ENCODE measurements at regions not wholly inside any gene's neighbourhood (a gene's known extent, or its start where the extent isn't known, plus 50 kb on each side); places are given as distances from the start of the nearest gene placed in this dataset.

DNA sequence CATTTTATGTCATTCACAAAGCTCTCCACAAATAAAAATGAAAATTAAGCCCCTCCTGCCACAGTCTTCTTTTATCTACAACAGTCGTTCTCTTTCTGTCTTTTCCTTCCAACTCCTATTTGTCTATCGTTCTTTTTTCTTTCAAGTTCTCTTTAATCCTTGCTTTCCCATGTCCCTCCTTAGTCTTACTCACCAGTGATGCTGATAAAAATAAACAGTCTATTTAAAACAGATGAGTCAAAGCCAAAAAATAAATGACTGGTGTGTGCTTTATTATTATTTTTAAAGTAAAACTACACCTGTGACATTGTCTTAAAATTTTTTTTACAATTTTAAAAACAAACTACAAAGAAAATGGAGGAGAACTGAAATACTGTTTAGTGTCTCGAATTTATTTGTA lies 137.1 kb upstream of the TMEM161B start:
- Histone ChIP-seq H3K27ac (no peak overlapping the region), H3K4me3 (no peak overlapping the region), H3K9me3 (no peaks in the 10 kb centered on the region), H3K27me3 (no peaks in the 10 kb centered on the region), H3K4me1 (no peaks in the 10 kb centered on the region), H3K36me3 (no peaks in the 10 kb centered on the region)
- TF ChIP-seq EP300 (IDR thresholded peaks at IDR 0.05; ENCODE audit: low read depth): no peak
- TF ChIP-seq CTCF (IDR thresholded peaks at IDR 0.05): no peak
- TF ChIP-seq POLR2AphosphoS5 (IDR thresholded peaks at IDR 0.05): no peak
- TF ChIP-seq POLR2A (IDR thresholded peaks at IDR 0.05): no peak
- intact Hi-C loops (cut with DNase I; ENCODE audit: low total_unique reads) (no loop called here), in situ Hi-C loops (cut with MboI; ENCODE audit: low pct_ligation_motif_present in 1 of 4, low pct_unique_long_range_greater_than_20kb in 1 of 4, low sequenced_read_pairs in 3 of 4) (no loop called here)
- WGBS, 2 donors (ENCODE audit: low coverage in 1 of 2): 73 to 80% methylated on average over 3 of the region's 3 CpGs
- DNase-seq: no peak

GRCh38 chr5:88404405-88404804 lies 135.8 kb upstream of the TMEM161B start:
- no peak overlapping the region for H3K4me3 ChIP-seq
- no peak for DNase-seq
- 76 to 86% methylated on average over 2 of the region's 2 CpGs for WGBS, 2 donors (ENCODE audit: low coverage in 1 of 2)
- in situ Hi-C loops (cut with MboI; ENCODE audit: low pct_ligation_motif_present in 1 of 4, low pct_unique_long_range_greater_than_20kb in 1 of 4, low sequenced_read_pairs in 3 of 4) (no loop called here), intact Hi-C loops (cut with DNase I; ENCODE audit: low total_unique reads) (no loop called here)
- no peaks in the 10 kb centered on the region for H3K36me3 ChIP-seq
- no peaks in the 10 kb centered on the region for H3K4me1 ChIP-seq
- no peaks in the 10 kb centered on the region for H3K9me3 ChIP-seq
- H3K27ac ChIP-seq: no peak overlapping the region
- no peak for TF ChIP-seq POLR2A (IDR thresholded peaks at IDR 0.05)
- no peak for TF ChIP-seq CTCF (IDR thresholded peaks at IDR 0.05)
- no peak for TF ChIP-seq POLR2AphosphoS5 (IDR thresholded peaks at IDR 0.05)
- TF ChIP-seq EP300 (IDR thresholded peaks at IDR 0.05; ENCODE audit: low read depth): no peak
- no peaks in the 10 kb centered on the region for H3K27me3 ChIP-seq

- intact Hi-C loops (cut with DNase I; ENCODE audit: low total_unique reads): no loop called here
- Histone ChIP-seq H3K9me3 (no peaks in the 10 kb centered on the region), H3K27ac (no peak overlapping the region), H3K36me3 (no peaks in the 10 kb centered on the region), H3K27me3 (no peaks in the 10 kb centered on the region), H3K4me3 (no peak overlapping the region), H3K4me1 (no peaks in the 10 kb centered on the region)
- TF ChIP-seq POLR2A (IDR thresholded peaks at IDR 0.05): no peak
- TF ChIP-seq EP300 (IDR thresholded peaks at IDR 0.05; ENCODE audit: low read depth): no peak
- TF ChIP-seq POLR2AphosphoS5 (IDR thresholded peaks at IDR 0.05): no peak
- no peak for TF ChIP-seq CTCF (IDR thresholded peaks at IDR 0.05)
- DNase-seq: no peak
- WGBS, 2 donors (ENCODE audit: low coverage in 1 of 2): 55 to 70% methylated on average over 4 of the region's 4 CpGs
- in situ Hi-C loops (cut with MboI; ENCODE audit: low pct_ligation_motif_present in 1 of 4, low pct_unique_long_range_greater_than_20kb in 1 of 4, low sequenced_read_pairs in 3 of 4): no loop called here
Measured at GRCh38 chr5:88401686-88402085, 133.0 kb upstream of the TMEM161B start.

GRCh38 chr5:88401228-88401627 lies 132.6 kb upstream of the TMEM161B start:
- intact Hi-C loops (cut with DNase I; ENCODE audit: low total_unique reads): no loop called here
- TF ChIP-seq POLR2A (IDR thresholded peaks at IDR 0.05) (no peak), CTCF (IDR thresholded peaks at IDR 0.05) (no peak), POLR2AphosphoS5 (IDR thresholded peaks at IDR 0.05) (no peak), EP300 (IDR thresholded peaks at IDR 0.05; ENCODE audit: low read depth) (no peak)
- H3K4me3 ChIP-seq: no peak overlapping the region
- in situ Hi-C loops (cut with MboI; ENCODE audit: low pct_ligation_motif_present in 1 of 4, low pct_unique_long_range_greater_than_20kb in 1 of 4, low sequenced_read_pairs in 3 of 4): no loop called here
- H3K36me3 ChIP-seq: no peaks in the 10 kb centered on the region
- H3K4me1 ChIP-seq: no peaks in the 10 kb centered on the region
- H3K27ac ChIP-seq: no peak overlapping the region
- H3K9me3 ChIP-seq: no peaks in the 10 kb centered on the region
- no peaks in the 10 kb centered on the region for H3K27me3 ChIP-seq
- DNase-seq: no peak

Data from transverse colon (tissue), 4 donors.